ENCODE measurements at regions not wholly inside any gene's neighbourhood (a gene's known extent, or its start where the extent isn't known, plus 50 kb on each side); places are given as distances from the start of the nearest gene placed in this dataset.
"Not testable (repeated sequence)": the region's sequence is repeated elsewhere in the genome, so short reads cannot be mapped to it uniquely, and the experiment has no call there.

GRCh38 chr3:174363256-174363655, 495.9 kb upstream of the NAALADL2 start:
- no peaks in the 10 kb centered on the region for H3K27me3 ChIP-seq
- DNase-seq: no peak
- H3K9me3 ChIP-seq: no peaks in the 10 kb centered on the region
- in situ Hi-C loops (cut with MboI; ENCODE audit: low pct_ligation_motif_present in 1 of 4, low pct_unique_long_range_greater_than_20kb in 1 of 4, low sequenced_read_pairs in 3 of 4) (no loop called here), intact Hi-C loops (cut with DNase I; ENCODE audit: low total_unique reads) (no loop called here)
- no peak overlapping the region for H3K27ac ChIP-seq
- no peak for TF ChIP-seq EP300 (IDR thresholded peaks at IDR 0.05; ENCODE audit: low read depth)
- TF ChIP-seq POLR2AphosphoS5 (IDR thresholded peaks at IDR 0.05): no peak
- TF ChIP-seq CTCF (IDR thresholded peaks at IDR 0.05): no peak
- TF ChIP-seq POLR2A (IDR thresholded peaks at IDR 0.05): no peak
- H3K4me1 ChIP-seq: no peaks in the 10 kb centered on the region
- no peak overlapping the region for H3K4me3 ChIP-seq
- 39 to 64% methylated on average over 3 of the region's 3 CpGs for WGBS, 2 donors (ENCODE audit: low coverage in 1 of 2)
- no peaks in the 10 kb centered on the region for H3K36me3 ChIP-seq

GRCh38 chr3:174365796-174366195, 493.3 kb upstream of the NAALADL2 start:
- in situ Hi-C loops (cut with MboI; ENCODE audit: low pct_ligation_motif_present in 1 of 4, low pct_unique_long_range_greater_than_20kb in 1 of 4, low sequenced_read_pairs in 3 of 4) (no loop called here), intact Hi-C loops (cut with DNase I; ENCODE audit: low total_unique reads) (no loop called here)
- no peaks in the 10 kb centered on the region for H3K27me3 ChIP-seq
- 82% methylated on average over 1 of the region's 1 CpG for WGBS, 2 donors (ENCODE audit: low coverage in 1 of 2)
- no peaks in the 10 kb centered on the region for H3K4me1 ChIP-seq
- DNase-seq: no peak
- H3K27ac ChIP-seq: no peak overlapping the region
- H3K36me3 ChIP-seq: no peaks in the 10 kb centered on the region
- TF ChIP-seq POLR2AphosphoS5 (IDR thresholded peaks at IDR 0.05) (no peak), EP300 (IDR thresholded peaks at IDR 0.05; ENCODE audit: low read depth) (no peak), POLR2A (IDR thresholded peaks at IDR 0.05) (no peak), CTCF (IDR thresholded peaks at IDR 0.05) (no peak)
- no peak overlapping the region for H3K4me3 ChIP-seq
- H3K9me3 ChIP-seq: no peaks in the 10 kb centered on the region

GRCh38 chr3:174366904-174367303, 492.2 kb upstream of the NAALADL2 start:
- H3K4me1 ChIP-seq; H3K27me3 ChIP-seq; in situ Hi-C loops (cut with MboI; ENCODE audit: low pct_ligation_motif_present in 1 of 4, low pct_unique_long_range_greater_than_20kb in 1 of 4, low sequenced_read_pairs in 3 of 4); H3K36me3 ChIP-seq; DNase-seq; intact Hi-C loops (cut with DNase I; ENCODE audit: low total_unique reads); H3K27ac ChIP-seq; H3K4me3 ChIP-seq; H3K9me3 ChIP-seq: not testable (repeated sequence)
- 75 to 77% methylated on average over 5 of the region's 5 CpGs for WGBS, 2 donors (ENCODE audit: low coverage in 1 of 2)

GRCh38 chr3:174376346-174376745, 482.8 kb upstream of the NAALADL2 start:
- no peak for TF ChIP-seq CTCF (IDR thresholded peaks at IDR 0.05)
- no peak for TF ChIP-seq POLR2AphosphoS5 (IDR thresholded peaks at IDR 0.05)
- no peak for TF ChIP-seq EP300 (IDR thresholded peaks at IDR 0.05; ENCODE audit: low read depth)
- no peak for TF ChIP-seq POLR2A (IDR thresholded peaks at IDR 0.05)
- DNase-seq: no peak
- intact Hi-C loops (cut with DNase I; ENCODE audit: low total_unique reads) (no loop called here), in situ Hi-C loops (cut with MboI; ENCODE audit: low pct_ligation_motif_present in 1 of 4, low pct_unique_long_range_greater_than_20kb in 1 of 4, low sequenced_read_pairs in 3 of 4) (no loop called here)
- no peaks in the 10 kb centered on the region for H3K36me3 ChIP-seq
- H3K27ac ChIP-seq: no peak overlapping the region
- H3K27me3 ChIP-seq: no peaks in the 10 kb centered on the region
- no peak overlapping the region for H3K4me3 ChIP-seq
- no peaks in the 10 kb centered on the region for H3K9me3 ChIP-seq
- no peaks in the 10 kb centered on the region for H3K4me1 ChIP-seq

GRCh38 chr3:174377096-174377495, 482.0 kb upstream of the NAALADL2 start:
- DNase-seq: no peak
- TF ChIP-seq EP300 (IDR thresholded peaks at IDR 0.05; ENCODE audit: low read depth) (no peak), POLR2AphosphoS5 (IDR thresholded peaks at IDR 0.05) (no peak), POLR2A (IDR thresholded peaks at IDR 0.05) (no peak), CTCF (IDR thresholded peaks at IDR 0.05) (no peak)
- H3K27me3 ChIP-seq: no peaks in the 10 kb centered on the region
- intact Hi-C loops (cut with DNase I; ENCODE audit: low total_unique reads) (no loop called here), in situ Hi-C loops (cut with MboI; ENCODE audit: low pct_ligation_motif_present in 1 of 4, low pct_unique_long_range_greater_than_20kb in 1 of 4, low sequenced_read_pairs in 3 of 4) (no loop called here)
- WGBS, 2 donors (ENCODE audit: low coverage in 1 of 2): 96% methylated on average over 28 of the region's 32 CpGs; no CpG with 5 or more reads in 1 of the 2 donors
- no peaks in the 10 kb centered on the region for H3K4me1 ChIP-seq
- no peaks in the 10 kb centered on the region for H3K9me3 ChIP-seq
- H3K4me3 ChIP-seq: no peak overlapping the region
- H3K27ac ChIP-seq: no peak overlapping the region
- H3K36me3 ChIP-seq: no peaks in the 10 kb centered on the region

Measured in transverse colon (tissue), 4 donors.